HG03196 (cell line): ENCODE measurements at regions not wholly inside any gene's neighbourhood (a gene's known extent, or its start where the extent isn't known, plus 50 kb on each side); places are given as distances from the start of the nearest gene placed in this dataset.

ENCODE experiments used
- ATAC-seq: cut with Tn5 transposase; IDR thresholded peaks from one replicate; pipeline ENCODE4 v1.9.1; 2021; ENCODE audit not compliant: unreplicated experiment

- no peak for ATAC-seq
These were observed 146.3 kb upstream of the RGMB start for GRCh38 chr5:98627121-98627520.

GRCh38 chr5:98630621-98631020, 142.8 kb upstream of the RGMB start:
- no peak for ATAC-seq

GRCh38 chr5:98631311-98632054, 142.0 kb upstream of the RGMB start:
- ATAC-seq, result no peak

GRCh38 chr5:98635656-98636055, 137.8 kb upstream of the RGMB start:
- ATAC-seq, result no peak

GRCh38 chr5:98637116-98637515, 136.3 kb upstream of the RGMB start:
- no peak for ATAC-seq

GRCh38 chr5:98637557-98637956, 135.9 kb upstream of the RGMB start:
- ATAC-seq, result no peak

GRCh38 chr5:98638111-98638510, 135.4 kb upstream of the RGMB start:
- no peak for ATAC-seq

- no peak for ATAC-seq
These were observed 134.8 kb upstream of the RGMB start for GRCh38 chr5:98638701-98639100.

- no peak for ATAC-seq
These were observed 134.2 kb upstream of the RGMB start for GRCh38 chr5:98639274-98639673.

- ATAC-seq, result no peak
These were observed 131.8 kb upstream of the RGMB start for GRCh38 chr5:98641671-98642070.

- ATAC-seq, result no peak
These were observed 129.9 kb upstream of the RGMB start for GRCh38 chr5:98643569-98643968.

- no peak for ATAC-seq
These were observed 121.7 kb upstream of the RGMB start for GRCh38 chr5:98651715-98652114.

- no peak for ATAC-seq
These were observed 117.2 kb upstream of the RGMB start for GRCh38 chr5:98656125-98656795.

GRCh38 chr5:98656796-98657195, 116.7 kb upstream of the RGMB start:
- ATAC-seq, result no peak

- ATAC-seq, result no peak
These were observed 115.9 kb upstream of the RGMB start for GRCh38 chr5:98657559-98657958.

GRCh38 chr5:98663521-98663920, 109.9 kb upstream of the RGMB start:
- ATAC-seq, result no peak

- ATAC-seq, result no peak
These were observed 108.7 kb upstream of the RGMB start for GRCh38 chr5:98664736-98665135.

- no peak for ATAC-seq
These were observed 93.5 kb upstream of the RGMB start for GRCh38 chr5:98679963-98680362.

GRCh38 chr5:98690002-98690401, 83.5 kb upstream of the RGMB start:
- no peak for ATAC-seq

GRCh38 chr5:98694902-98695301, 78.6 kb upstream of the RGMB start:
- no peak for ATAC-seq

- ATAC-seq, result no peak
These were observed 75.1 kb upstream of the RGMB start for GRCh38 chr5:98698359-98698758.

- no peak for ATAC-seq
These were observed 72.7 kb upstream of the RGMB start for GRCh38 chr5:98700730-98701129.

- no peak for ATAC-seq
These were observed 67.6 kb upstream of the RGMB start for GRCh38 chr5:98705841-98706240.
